GM18907 (cell line): ENCODE measurements at regions not wholly inside any gene's neighbourhood (a gene's known extent, or its start where the extent isn't known, plus 50 kb on each side); places are given as distances from the start of the nearest gene placed in this dataset.

Experiments used
- ATAC-seq: cut with Tn5 transposase; IDR thresholded peaks from one replicate; pipeline ENCODE4 v1.9.1; 2021; ENCODE audit warnings: mild to moderate bottlenecking, moderate library complexity; ENCODE audit not compliant: unreplicated experiment

DNA sequence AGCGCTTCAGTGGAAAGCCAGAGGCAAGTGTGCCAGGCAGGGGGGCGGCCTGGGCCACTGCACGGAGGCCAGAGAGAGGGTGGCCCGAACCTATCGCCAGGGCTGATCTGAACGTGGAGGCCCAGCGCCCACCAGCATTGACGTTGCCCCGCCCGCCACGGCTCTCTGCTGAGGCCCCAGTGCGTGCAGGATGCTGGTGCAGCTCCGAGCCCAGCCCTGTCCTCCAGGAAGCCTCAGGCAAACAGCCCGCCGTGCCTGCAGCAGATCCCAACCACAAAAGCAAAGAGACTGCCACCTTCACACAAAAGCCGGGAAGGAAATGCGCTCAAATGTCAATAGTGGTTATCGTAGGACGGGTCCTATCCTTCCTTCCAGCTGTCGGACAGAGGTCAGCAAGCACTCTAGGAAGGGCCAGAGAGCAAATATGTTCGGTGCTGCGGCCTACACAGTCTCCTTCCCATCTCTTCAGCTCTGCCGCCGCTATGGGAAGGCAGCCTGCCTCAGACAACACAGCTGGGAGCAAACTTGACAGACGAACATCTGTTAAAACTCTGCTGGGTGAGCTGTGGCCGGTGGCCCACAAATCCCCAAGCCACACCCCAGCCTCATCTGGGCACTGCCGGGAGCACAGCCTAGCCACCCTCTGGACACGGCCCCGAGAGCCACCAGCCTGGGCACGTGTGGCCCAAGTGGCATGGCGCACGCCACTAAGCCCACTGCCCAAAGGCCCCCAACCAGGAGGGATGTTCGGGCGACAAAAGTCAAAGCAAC is 146.2 kb downstream of the CRYBB2 start:
- no peak for ATAC-seq

DNA sequence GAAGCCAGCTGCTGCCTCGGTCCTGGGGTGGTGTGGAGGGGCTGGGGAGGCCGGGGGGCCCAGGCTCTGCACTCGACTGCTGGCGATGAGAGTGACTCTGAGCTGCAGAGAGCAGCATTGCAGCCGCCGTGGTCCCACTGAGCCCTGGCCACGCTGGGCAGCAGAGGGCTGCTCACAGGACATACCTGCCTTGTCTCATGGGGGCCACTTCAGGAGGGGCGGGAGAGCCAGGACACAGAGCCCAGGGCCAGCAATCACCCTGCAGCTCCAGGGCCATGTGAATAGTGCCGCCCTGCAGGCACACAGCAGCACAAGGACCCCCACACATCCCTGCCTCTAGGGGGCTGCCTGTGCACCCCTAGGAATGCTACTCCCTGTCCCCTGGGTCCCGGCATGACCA is 147.0 kb downstream of the CRYBB2 start:
- ATAC-seq: no peak

DNA sequence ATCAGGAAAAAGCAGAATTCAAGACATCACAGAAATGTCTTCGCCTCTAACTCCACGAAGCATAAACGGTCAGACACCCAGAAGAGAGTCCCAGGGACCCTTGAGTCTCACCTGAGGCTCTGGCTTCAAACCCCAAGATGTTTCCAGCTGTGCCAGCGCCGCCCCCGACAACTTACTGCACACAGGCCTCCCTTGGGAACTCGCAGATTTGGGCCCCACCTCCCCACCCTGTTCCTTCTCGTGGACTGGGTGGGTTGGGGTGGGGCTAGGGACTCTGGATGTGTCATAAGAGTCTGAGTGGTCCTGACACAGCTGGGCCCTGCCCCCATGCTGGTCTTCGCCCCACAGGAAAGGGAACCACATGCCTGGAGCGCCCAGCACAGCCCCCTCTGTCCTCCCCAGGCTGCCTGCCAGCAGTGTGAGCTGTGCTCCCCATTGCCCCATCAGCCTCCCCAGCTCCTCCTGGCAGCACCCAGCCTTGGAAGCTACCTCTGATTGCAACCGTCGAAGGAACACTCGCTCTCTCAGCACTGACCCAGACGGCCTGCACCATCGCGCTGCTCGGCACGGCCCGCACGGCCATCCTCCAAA is 147.5 kb downstream of the CRYBB2 start:
- ATAC-seq: no peak

DNA sequence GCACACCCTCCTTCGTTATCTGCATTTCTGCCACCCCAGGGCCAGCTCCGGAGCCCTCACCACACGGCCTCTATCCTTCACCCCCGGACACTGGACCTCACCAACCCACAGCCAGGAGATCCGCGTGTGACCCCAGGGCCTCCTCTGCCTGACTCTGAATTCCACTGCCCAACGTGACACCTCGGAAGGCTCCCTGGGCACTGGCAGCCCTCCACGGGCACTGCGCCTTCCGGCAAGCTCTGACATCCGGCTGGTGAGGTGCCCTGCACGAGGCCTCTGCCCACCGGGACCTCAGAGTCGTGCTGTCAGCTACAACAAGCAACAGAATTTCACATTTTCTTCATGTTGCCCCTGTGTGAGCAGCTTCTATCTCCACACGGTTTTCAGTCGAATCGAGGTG is 148.3 kb downstream of the CRYBB2 start:
- no peak for ATAC-seq

DNA sequence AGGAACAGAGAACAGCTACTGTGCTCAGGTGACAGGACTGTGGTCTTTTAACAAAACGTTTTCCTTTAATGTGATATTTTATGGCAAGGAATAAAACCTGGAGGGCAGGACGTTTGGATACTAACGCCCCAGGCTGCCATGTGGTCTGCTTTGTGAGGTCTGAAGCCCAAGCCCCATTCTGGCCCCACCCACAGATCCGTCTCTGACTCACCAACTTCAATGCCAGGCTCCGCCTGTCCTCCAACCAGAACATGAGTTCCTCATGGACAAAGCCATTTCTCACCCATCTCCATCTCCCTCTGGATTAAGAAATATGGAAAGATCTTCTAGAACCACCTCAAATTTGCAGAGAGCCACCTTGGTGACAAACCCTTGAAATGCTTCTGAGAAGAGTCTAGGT is 148.8 kb downstream of the CRYBB2 start:
- no peak for ATAC-seq

DNA sequence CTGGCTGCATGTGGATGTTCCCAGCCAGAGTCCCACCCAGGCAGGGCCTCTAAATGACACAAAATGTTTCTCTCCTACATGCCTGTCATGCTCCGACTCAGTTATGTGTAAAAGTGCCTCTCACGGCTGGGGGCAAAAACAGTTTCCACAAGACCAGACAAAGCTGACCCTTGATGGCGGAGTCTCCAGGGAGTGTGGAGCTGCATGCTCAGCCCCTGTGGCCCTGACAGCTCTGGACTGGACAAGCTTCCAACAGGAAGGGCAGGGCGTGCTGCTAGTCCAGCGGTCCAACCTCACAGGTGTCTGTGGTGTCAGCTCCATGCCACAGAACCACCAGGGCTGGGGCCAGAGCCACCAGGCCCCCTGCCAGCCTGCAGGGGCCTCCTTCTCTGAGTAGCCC is 149.6 kb downstream of the CRYBB2 start:
- no peak for ATAC-seq

DNA sequence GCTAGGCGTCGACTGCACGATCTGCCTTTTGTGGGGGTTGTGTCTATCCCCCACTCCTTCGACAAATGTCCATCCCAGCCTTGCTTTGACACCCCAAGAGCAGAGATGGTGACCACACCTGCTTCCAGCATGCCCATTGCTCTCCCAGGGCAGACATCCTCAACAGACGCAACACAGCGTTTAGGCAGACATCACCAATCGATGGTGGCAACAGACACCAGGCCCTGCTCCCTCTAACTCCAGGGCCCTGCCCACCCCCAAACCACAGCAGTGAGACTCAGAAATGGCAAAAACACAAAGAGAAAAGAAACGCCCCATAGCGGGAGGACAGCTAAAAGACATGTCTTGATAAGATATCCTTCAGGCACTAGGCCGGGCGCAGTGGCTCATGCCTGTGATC is 150.9 kb downstream of the CRYBB2 start:
- no peak for ATAC-seq

DNA sequence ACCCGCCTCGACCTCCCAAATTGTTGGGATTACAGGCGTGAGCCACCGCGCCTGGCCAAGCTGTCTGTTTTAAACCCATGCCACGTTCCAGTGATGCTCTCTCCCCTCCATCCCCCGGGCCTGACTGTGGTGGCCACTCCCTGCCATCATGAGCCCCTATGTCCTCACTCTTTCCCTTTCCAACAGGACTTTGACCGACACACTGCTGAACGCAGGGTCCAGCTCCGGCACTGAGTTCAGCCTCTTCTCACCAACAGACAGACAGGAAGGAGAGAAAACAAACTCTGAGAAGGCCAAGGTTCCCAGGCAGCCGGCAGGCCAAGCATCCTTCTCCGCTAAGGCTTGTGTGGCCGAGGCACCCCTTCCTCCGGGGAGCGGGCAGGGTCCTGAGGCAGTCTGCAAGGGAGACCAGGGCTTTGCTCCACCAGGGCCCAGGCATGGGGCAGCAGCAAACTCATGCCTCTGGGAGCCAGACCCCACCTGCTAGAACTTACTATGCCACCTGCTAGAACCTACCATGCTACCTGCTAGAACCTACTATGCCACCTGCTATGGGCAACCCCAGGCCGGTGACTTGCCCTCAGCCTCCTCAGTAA is 152.7 kb downstream of the CRYBB2 start:
- no peak for ATAC-seq

DNA sequence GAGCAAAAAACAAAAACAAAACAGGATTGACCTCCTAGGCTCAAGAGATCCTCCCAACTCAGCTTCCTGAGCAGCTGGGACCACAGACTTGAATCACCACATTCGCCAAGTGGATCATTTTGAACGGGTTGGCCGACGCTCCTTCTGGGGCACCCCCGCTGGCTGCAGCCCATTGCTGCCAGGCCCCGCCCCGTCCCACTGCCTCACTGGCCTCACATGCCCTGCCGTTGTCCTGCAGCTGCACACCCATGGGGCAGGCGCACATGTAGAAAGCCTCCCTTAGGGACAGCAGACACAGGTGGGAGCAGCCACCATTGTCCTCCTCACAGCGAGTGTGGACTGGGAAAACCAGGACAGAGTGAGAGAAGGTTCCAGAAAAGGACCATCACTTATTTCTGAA is 154.5 kb downstream of the CRYBB2 start:
- no peak for ATAC-seq

DNA sequence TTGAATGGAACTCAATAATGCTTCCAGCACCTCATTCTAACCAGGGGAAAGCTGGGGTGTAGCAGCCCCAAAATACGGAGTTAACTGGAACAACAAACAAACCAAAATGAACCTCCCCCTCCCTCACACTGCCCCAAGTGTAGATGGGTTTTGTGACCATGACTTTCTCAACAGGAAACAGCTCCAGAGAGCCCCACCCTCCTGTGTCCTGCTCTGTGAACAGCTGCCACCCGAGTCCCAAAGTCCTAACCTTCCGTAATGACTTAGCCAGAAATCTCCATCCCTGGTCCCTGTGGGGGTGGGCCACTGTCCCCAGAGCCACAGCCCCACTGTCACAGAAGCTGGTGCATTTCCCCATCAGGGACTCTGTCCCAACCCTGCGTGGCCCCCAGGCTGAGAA is 155.4 kb downstream of the CRYBB2 start:
- ATAC-seq: no peak

DNA sequence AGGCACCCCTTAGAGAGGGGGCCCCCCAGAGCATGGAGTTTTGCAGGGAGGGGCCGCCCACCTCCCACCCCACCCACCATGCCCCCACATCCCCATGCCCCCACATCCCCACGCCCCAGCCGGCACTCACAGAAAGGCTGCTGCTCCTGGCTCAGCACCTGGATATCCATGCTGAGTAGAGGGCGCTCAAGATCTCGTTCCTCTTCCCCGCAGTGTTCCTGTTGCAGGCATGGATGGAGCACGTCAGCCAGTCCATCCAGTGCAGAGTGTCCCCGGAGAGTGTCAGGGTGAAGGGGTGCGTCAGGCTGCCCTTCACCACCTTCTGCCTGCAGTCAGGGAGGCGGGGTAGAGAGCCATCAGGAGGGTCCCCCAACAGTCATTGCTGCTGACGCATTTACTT is 156.2 kb downstream of the CRYBB2 start:
- ATAC-seq: no peak

DNA sequence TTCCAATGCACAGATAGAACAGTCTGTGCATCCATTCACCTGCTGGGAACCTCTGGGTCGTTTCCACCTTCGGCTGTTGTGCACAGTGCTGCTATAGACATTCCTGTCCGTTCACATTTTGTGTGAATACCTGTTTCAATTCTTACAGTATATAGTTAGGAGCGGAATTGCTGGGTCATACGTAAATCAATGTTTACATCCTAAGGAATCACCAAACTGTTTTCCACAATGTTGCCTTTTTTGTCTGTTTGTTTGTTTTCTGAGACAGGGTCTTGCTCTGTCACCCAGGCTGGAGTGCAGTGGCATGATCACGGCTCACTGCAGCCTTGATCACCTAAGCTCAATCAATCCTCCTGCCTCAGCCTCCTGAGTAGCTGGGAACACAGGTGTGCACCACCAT is 158.3 kb downstream of the CRYBB2 start:
- ATAC-seq: no peak

DNA sequence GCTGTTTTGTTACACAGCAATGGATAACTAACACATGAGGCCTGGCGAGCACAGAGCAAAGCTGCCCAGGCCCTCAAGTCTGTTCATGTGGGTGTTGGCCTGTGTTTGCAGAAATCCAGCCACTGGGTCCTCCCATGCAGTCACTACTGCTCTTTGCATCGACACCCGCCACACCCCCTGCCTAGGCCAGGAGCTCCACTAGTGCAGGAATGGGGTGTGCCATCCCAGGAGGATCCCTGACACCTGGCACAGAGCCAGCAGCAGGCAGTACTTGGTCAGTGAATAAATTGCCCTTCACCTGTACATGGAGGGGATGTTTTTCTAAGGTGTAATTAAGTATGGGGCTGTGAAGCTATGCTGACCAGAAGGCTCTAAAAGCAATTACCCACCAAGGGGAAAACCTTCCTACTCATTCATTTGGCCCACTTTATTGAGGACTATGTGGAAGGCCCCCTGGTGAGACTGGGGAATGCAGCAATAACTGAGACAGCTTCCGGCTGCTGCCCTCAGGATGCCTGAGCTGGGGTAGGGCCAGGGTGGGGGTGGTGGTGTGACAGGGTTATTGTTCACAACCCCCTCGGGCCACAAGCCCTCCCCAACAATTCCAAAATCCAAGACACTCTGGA is 160.8 kb downstream of the CRYBB2 start:
- ATAC-seq: no peak

DNA sequence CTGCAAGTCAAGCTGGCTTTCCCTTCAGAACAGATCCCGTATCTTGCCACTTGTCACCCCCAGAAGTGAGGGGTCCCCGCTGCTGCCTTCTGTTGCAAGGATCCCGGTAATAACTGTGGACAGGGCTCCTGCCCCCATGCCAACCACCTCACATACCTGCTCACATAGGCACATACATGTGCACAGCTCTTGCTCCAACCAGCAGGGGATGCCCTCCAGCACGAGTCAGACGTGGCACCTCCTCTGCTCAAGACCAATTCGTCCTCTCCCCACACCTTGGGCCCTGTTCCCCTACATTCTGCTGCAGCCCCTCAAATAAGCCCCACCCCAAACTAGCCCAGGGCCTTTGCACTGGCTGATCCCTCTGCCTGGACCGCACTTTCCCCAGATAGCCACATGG is 163.3 kb downstream of the CRYBB2 start:
- ATAC-seq: no peak

DNA sequence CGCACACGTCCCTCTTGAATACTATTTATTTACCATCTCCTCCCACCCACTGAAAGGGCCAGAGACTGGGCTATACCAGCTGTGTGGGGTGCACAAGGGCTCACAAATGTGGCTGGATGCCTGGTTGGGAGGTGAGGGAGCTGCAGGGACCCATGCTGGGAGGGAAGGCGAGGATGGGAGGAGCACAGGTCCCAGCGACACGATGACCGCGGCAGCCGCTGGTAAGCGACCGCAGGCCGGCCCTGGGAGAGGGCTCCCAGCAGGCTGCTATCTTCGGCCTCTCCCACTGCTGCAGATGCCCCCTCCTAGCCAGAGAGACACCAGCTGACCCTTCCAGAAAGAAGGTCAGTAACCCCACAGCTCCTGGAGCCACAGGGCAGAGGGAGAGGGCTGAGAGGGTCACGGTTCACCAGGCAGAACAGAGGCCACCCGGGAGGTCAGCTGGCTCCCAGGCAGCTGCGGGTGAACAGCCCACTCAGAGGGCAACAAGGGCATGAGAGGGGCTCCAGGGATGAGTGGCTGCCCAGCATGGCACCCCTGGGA is 163.9 kb downstream of the CRYBB2 start:
- no peak for ATAC-seq

DNA sequence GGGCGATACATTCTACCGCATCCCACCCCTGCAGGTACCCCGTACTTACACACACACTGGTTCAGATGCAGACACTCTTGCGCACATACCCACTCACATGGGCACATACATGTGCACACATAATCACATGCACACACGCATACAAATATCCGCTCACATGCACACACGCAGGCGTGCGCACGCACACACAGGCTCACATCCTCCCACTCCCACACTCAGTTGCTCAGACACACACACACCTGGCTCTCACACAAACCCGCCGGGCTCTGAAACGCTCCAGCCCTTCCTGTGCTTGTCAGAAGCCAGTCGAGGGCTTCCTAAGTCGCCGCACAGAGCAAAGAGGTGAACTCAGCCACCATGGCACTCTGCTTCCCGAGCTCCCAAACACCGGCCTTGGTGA is 164.5 kb downstream of the CRYBB2 start:
- ATAC-seq: no peak

DNA sequence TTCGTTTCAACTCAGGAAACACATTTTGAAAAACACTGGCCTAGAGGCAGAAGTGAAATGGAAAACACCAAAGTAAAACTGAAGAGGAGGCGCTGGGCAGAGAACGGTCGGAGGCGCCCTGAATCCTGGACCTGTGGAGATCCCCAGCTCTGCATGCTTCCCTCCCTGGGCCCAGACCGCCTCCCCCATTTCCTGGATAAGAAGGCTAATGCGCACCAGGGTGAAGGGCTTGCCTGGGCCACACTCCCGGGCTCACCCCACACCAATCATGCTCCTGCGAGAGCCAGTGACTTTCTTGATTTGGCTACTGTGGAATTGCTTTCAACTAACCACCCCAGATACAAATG is 167.1 kb downstream of the CRYBB2 start:
- ATAC-seq: no peak

DNA sequence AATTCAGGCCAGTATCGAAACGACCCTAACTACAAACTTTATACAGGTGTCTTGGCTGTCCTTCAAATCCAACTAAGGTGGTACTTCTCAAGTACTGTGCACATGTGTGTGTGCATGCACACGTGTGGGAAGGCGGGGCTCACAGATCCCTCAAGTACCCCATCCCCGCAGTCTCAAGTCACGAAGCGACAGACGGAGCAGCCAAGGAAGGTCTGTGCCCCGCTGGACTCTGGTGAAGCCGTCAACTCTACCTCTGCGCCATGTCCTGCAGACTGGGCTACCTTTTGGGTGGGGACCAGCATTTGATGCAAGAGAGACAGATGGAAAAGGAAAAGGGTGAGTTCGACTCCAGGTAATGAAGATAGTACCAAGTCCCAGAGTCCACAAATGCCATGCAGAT is 169.0 kb downstream of the CRYBB2 start:
- ATAC-seq: no peak

DNA sequence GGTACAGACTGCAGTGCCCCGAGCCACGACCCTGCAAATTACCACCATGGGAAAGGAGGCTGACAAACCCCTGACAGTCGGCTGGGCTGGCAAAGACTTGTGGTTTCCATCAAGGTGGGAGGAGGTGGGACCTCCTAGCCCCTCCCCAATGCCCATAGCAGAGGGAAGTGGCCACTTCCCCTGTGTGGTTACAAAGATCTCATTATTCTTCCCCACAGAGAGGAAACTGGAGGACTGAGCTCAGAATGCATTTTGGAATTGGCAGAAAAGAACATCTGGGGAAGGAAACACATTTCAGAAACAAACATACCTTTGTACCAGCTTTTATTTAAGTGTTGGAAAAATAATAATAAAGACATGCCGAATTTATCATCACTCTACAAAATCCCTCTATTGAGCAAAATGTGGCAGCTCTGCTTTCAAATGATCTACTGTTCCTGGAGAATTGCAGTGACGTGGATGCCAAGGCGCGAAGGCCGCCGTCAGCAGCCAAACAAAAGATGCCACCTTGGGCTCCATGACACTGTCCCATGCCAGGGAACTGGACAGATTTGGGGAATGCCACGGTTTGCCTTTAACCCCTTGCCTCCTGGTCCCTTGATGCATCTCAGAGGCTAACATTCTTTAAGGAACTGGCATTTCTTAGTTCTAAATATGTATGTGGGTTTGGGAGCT is 169.6 kb downstream of the CRYBB2 start:
- ATAC-seq: no peak

DNA sequence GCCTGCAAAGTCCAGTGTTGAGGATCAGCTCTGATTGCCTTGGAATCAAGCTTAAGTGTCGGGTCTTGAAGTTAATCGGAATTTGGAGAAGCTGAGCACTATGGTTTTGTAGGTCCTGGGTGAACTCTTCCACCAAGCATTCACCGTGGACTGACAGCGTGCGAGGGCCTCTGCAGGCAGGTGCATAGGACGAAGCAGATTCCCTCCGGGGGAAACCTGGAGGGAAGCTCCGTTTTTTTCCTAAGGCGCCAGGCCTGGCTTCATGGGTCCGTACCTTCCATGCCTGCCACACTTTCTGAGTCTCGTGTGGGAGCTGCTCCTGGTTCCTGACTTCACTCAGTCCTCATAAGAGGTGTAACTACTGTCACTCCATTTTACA is 170.1 kb downstream of the CRYBB2 start:
- no peak for ATAC-seq
